HepG2 (cell line): ENCODE measurements at regions not wholly inside any gene's neighbourhood (a gene's known extent, or its start where the extent isn't known, plus 50 kb on each side); places are given as distances from the start of the nearest gene placed in this dataset.

Experiments used
- ATAC-seq: fragments of 200-7000 bp; cut with Tn5 transposase; 3 replicates; pipeline ENCODE4 v1.9.1; 2020; ENCODE audit warnings: mild to moderate bottlenecking, moderate library complexity
- BruUV-seq: library from RNA; stranded (reverse); fragments of 400-500 nt; replicated peaks from 2 replicates; lab custom pipeline; 2021; lab: Mats Ljungman, UMichigan
- CTCF ChIA-PET: fragments of 300-600 bp; formaldehyde crosslinking; extraction: SDS; loops from one replicate; lab custom pipeline; 2021; ENCODE audit warnings: low total read pairs, inconsistent platforms, low intra/inter-chr PET ratio; lab: Yijun Ruan, JAX
- POLR2A ChIA-PET: fragments of 350-600 bp; sonication (Branson Sonifier 250); formaldehyde crosslinking; loops from one replicate; lab custom pipeline; 2020; ENCODE audit warnings: antibody characterized with exemption, inconsistent platforms; lab: Yijun Ruan, JAX
- DNase-seq: peaks from one replicate; pipeline ENCODE4 v3.0.0-alpha.2; 2015; ENCODE audit warnings: low spot score
- FAIRE-seq: peaks from 3 replicates; lab custom pipeline; 2011; peaks lifted over from hg19 to GRCh38; lab: Jason Lieb, UNC
- H2AFZ ChIP-seq: one replicate; pipeline ENCODE4 v1.6.1; 2011; ENCODE audit warnings: low read length, inconsistent platforms
- H3K27ac ChIP-seq: fragments of 300-600 bp; 3 replicates; pipeline ENCODE4 v1.8.0; 2011; ENCODE audit warnings: mixed run types, mild to moderate bottlenecking, mixed read lengths, low read length, inconsistent platforms; ENCODE audit not compliant: insufficient read depth; ENCODE audit errors: extremely low read length
- H3K27me3 ChIP-seq, 2 experiments: fragments of 200-600 bp in 1 of 2; 2 replicates in 1 of 2; 3 replicates in 1 of 2; pipeline versions ENCODE4 v1.6.0 to v1.8.0; 2011; ENCODE audit warnings: low read length in 2 of 2, mild to moderate bottlenecking in 2 of 2, moderate library complexity in 2 of 2, inconsistent platforms in 1 of 2; ENCODE audit not compliant: insufficient read depth in 2 of 2, control insufficient read depth in 1 of 2
- H3K36me3 ChIP-seq, 2 experiments: fragments of 200-600 bp in 1 of 2; replicated peaks in 1 of 2; 2 replicates in 1 of 2; 3 replicates in 1 of 2; pipeline versions ENCODE4 v1.5.1 to v1.8.0; 2011; ENCODE audit warnings: low read length in 2 of 2, inconsistent platforms in 1 of 2; ENCODE audit not compliant: insufficient read depth in 2 of 2, control insufficient read depth in 1 of 2
- H3K4me1 ChIP-seq: 2 replicates; pipeline ENCODE4 v1.5.1; 2012; ENCODE audit warnings: low read length, inconsistent platforms; ENCODE audit not compliant: insufficient read depth
- H3K4me2 ChIP-seq: 2 replicates; pipeline ENCODE4 v1.6.0; 2011; ENCODE audit warnings: low read depth, low read length, inconsistent platforms
- H3K4me3 ChIP-seq, 3 experiments: fragments of 200-600 bp in 1 of 3; sonication (generic), shearing (Covaris generic) in 1 of 3; replicated peaks in 1 of 3; 2 replicates each; pipeline ENCODE4 v1.5.1; 2011 to 2016; ENCODE audit warnings: low read length in 3 of 3, inconsistent platforms in 2 of 3, low read depth in 2 of 3, mild to moderate bottlenecking in 2 of 3, control low read depth in 1 of 3, mixed read lengths in 1 of 3; ENCODE audit not compliant: insufficient read depth in 1 of 3
- H3K79me2 ChIP-seq: one replicate; pipeline ENCODE4 v1.6.1; 2011; ENCODE audit warnings: low read length, inconsistent platforms; ENCODE audit not compliant: insufficient read depth
- H3K9ac ChIP-seq: 2 replicates; pipeline ENCODE4 v1.6.0; 2011; ENCODE audit warnings: mild to moderate bottlenecking, low read depth, low read length, inconsistent platforms; ENCODE audit not compliant: insufficient read depth
- H3K9me3 ChIP-seq: 2 replicates; pipeline ENCODE4 v1.5.1; 2012; ENCODE audit warnings: mild to moderate bottlenecking, low read length
- H4K20me1 ChIP-seq: 2 replicates; pipeline ENCODE4 v1.6.0; 2011; ENCODE audit warnings: inconsistent platforms, mild to moderate bottlenecking, low read length, moderate library complexity; ENCODE audit not compliant: insufficient read depth
- ARID2 ChIP-seq: sonication (generic); formaldehyde crosslinking; IDR thresholded peaks from 2 replicates; pipeline ENCODE4 v1.8.1; 2022; ENCODE audit warnings: mild to moderate bottlenecking, missing genetic modification reagents, borderline replicate concordance
- DDIT3 ChIP-seq: sonication (generic); formaldehyde crosslinking; IDR thresholded peaks from 2 replicates; pipeline ENCODE4 v1.4.0; 2020; ENCODE audit warnings: mild to moderate bottlenecking, missing genetic modification reagents
- HNRNPH1 ChIP-seq: fragments of 200-400 bp; formaldehyde crosslinking; optimal IDR thresholded peaks from 2 replicates; pipeline ENCODE3; 2017; ENCODE audit warnings: mild to moderate bottlenecking, low read depth, low read length
- MYC ChIP-seq: sonication (generic); formaldehyde crosslinking; IDR thresholded peaks from 2 replicates; pipeline ENCODE4 v1.9.0; 2021; ENCODE audit warnings: missing genetic modification reagents, borderline replicate concordance
- NPAS2 ChIP-seq: sonication (generic); formaldehyde crosslinking; IDR thresholded peaks from 2 replicates; pipeline ENCODE4 v1.8.0; 2022; ENCODE audit warnings: mild to moderate bottlenecking, missing genetic modification reagents, borderline replicate concordance
- REPIN1 ChIP-seq: sonication (generic); formaldehyde crosslinking; IDR thresholded peaks from 2 replicates; pipeline ENCODE4 v1.8.0; 2022; ENCODE audit warnings: missing genetic modification reagents, low read depth, mild to moderate bottlenecking, borderline replicate concordance
- RERE ChIP-seq: IDR thresholded peaks from 2 replicates; pipeline ENCODE4 v1.6.1; 2016; ENCODE audit warnings: low read depth, missing genetic modification reagents, missing compliant biosample characterization
- SYNCRIP ChIP-seq: fragments of 200-400 bp; formaldehyde crosslinking; IDR thresholded peaks from 2 replicates; pipeline ENCODE4 v1.6.1; 2018; ENCODE audit warnings: mild to moderate bottlenecking, low read depth, low read length; ENCODE audit not compliant: insufficient read depth
- TBL1XR1 ChIP-seq: fragments of 150-350 bp; IDR thresholded peaks from 2 replicates; pipeline ENCODE4 v1.6.1; 2014; ENCODE audit warnings: borderline replicate concordance, low read length; ENCODE audit not compliant: partially characterized antibody
- U2AF1 ChIP-seq: fragments of 200-400 bp; formaldehyde crosslinking; optimal IDR thresholded peaks from 2 replicates; pipeline ENCODE3; 2017; ENCODE audit warnings: mild to moderate bottlenecking, low read depth, low read length
- ZNF44 ChIP-seq: sonication (generic); formaldehyde crosslinking; IDR thresholded peaks from 2 replicates; pipeline ENCODE4 v1.5.1; 2020; ENCODE audit warnings: mild to moderate bottlenecking, missing genetic modification reagents
- ZNF549 ChIP-seq: sonication (generic); formaldehyde crosslinking; IDR thresholded peaks from 2 replicates; pipeline ENCODE4 v1.5.0; 2020; ENCODE audit warnings: missing genetic modification reagents
- ZNF761 ChIP-seq: sonication (generic); formaldehyde crosslinking; conservative IDR thresholded peaks from 2 replicates; pipeline ENCODE4 v1.4.0; 2020; ENCODE audit warnings: mild to moderate bottlenecking, missing genetic modification reagents
- WGBS: methylation state at CpG from one replicate; pipeline ENCODE4 v1.1.6; 2017; ENCODE audit warnings: low lambda C conversion rate; 5-methylcytosine and 5-hydroxymethylcytosine counted together
- in situ Hi-C: cut with HindIII; loops from 2 replicates; pipeline ENCODE4 v1.10.0; 2017; ENCODE audit warnings: low pct_unique_long_range_greater_than_20kb; ENCODE audit not compliant: extremely low pct_ligation_motif_present
- intact Hi-C: fragments of 100-400 bp; cut with micrococcal nuclease; formaldehyde crosslinking; loops from one replicate; pipeline ENCODE4 v1.10.0; 2022; ENCODE audit not compliant: unreplicated experiment

DNA sequence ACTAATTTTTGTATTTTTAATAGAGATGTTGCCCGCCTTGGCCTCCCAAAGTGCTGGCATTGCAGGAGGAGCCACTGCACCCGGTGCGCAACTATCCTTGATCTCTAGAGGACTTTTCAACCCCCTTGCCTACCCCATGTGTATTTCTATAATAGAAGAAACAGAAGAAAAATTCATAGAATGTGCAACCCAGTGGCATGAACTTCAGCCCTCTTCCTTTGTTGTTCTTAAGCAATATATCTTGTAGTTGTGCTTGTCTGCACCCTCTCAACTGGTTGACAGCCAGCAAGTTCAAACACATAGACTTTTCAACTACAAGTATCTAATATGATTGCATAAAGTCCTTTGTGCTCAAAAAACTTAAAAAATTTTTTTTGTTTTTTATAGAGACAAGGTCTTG, 72.3 kb upstream of the NCOA3 start:
- POLR2A ChIA-PET: interaction anchor here (1.5 to 1.9 kb wide), 4 partner anchors 10 to 73 kb away, joined by 5 to 9 read pairs (median 6); partner anchors contain the start of genes NCOA3 and ZMYND8
- no peak for TF ChIP-seq SYNCRIP
- TF ChIP-seq NPAS2: no peak
- TF ChIP-seq MYC (CRISPR knock-in tag): no peak
- TF ChIP-seq HNRNPH1: no peak
- TF ChIP-seq ARID2: no peak
- TF ChIP-seq RERE: no peak
- TF ChIP-seq U2AF1: no peak
- TF ChIP-seq REPIN1 (CRISPR knock-in tag): no peak
- TF ChIP-seq ZNF44 (CRISPR knock-in tag): no peak
- peak; percentile 37 for TF ChIP-seq TBL1XR1
- TF ChIP-seq ZNF549 (CRISPR knock-in tag): no peak
- TF ChIP-seq DDIT3 (CRISPR knock-in tag): no peak
- TF ChIP-seq ZNF761: no peak

More for the DNA sequence above, 72.3 kb upstream of the NCOA3 start:
- peak overlapping the region; percentile 57 for H3K27ac ChIP-seq
- H3K36me3 ChIP-seq: no peaks in the 10 kb centered on the region
- no peaks in the 10 kb centered on the region for H3K27me3 ChIP-seq
- no TSS peak for BruUV-seq
- in situ Hi-C loops (no loop called here), intact Hi-C loops (no loop called here)
- H3K4me3 ChIP-seq: peak overlapping the region; percentile 12 to 39 (median 23); a peak in 4 of 6 replicates
- WGBS: 31% methylated on average over 3 of the region's 3 CpGs
- H3K9ac ChIP-seq: peak overlapping the region; percentile 38; the same call in 1 of the 2 replicates
- peaks cover 21% of the 10 kb centered on the region for H3K9me3 ChIP-seq
- FAIRE-seq (no peak), ATAC-seq (peak; percentile 59), DNase-seq (peak; percentile 81)
- H4K20me1 ChIP-seq: no peaks in the 10 kb centered on the region
- CTCF ChIA-PET: no interaction called here
- H2AFZ ChIP-seq: no peak overlapping the region
- H3K4me1 ChIP-seq: peaks cover 63% of the 10 kb centered on the region
- peak overlapping the region; percentile 77 for H3K4me2 ChIP-seq
- no peaks in the 10 kb centered on the region for H3K79me2 ChIP-seq
